SU-DHL-6 (cell line): ENCODE measurements at regions not wholly inside any gene's neighbourhood (a gene's known extent, or its start where the extent isn't known, plus 50 kb on each side); places are given as distances from the start of the nearest gene placed in this dataset.

ENCODE experiments used
- H2AFZ ChIP-seq: fragments of 200-600 bp; sonication (generic); 2 replicates; pipeline ENCODE4 v1.6.1; 2014; ENCODE audit warnings: low read depth, mild to moderate bottlenecking, moderate library complexity, mixed read lengths, antibody characterized with exemption, low read length; ENCODE audit not compliant: severe bottlenecking
- H3F3A ChIP-seq: fragments of 200-600 bp; shearing (Covaris generic); 2 replicates; pipeline ENCODE4 v1.6.0; 2016; ENCODE audit warnings: antibody characterized with exemption, mild to moderate bottlenecking; ENCODE audit not compliant: insufficient read depth
- H3K27ac ChIP-seq: fragments of 200-600 bp; sonication (generic); 2 replicates; pipeline ENCODE4 v1.5.1; 2016; ENCODE audit warnings: low read depth, mild to moderate bottlenecking, low read length, moderate library complexity, mixed read lengths
- H3K27me3 ChIP-seq: fragments of 200-600 bp; sonication (generic), shearing (Covaris generic); 2 replicates; pipeline ENCODE4 v1.6.0; 2014; ENCODE audit warnings: mild to moderate bottlenecking, low read length
- H3K36me3 ChIP-seq: fragments of 200-600 bp; sonication (generic); 2 replicates; pipeline ENCODE4 v1.6.1; 2014; ENCODE audit warnings: mild to moderate bottlenecking, low read length, mixed read lengths
- H3K4me2 ChIP-seq: fragments of 300-600, 200-600 bp; shearing (Covaris generic), sonication (generic); 2 replicates; pipeline ENCODE4 v1.6.0; 2014; ENCODE audit warnings: low read length, low read depth, mild to moderate bottlenecking; ENCODE audit not compliant: poor library complexity, severe bottlenecking
- H3K4me3 ChIP-seq: fragments of 200-600 bp; sonication (generic); 2 replicates; pipeline ENCODE4 v1.5.1; 2014; ENCODE audit warnings: antibody characterized with exemption, low read length, mild to moderate bottlenecking, mixed read lengths; ENCODE audit not compliant: insufficient read depth, poor library complexity, severe bottlenecking
- H3K79me2 ChIP-seq: fragments of 200-600 bp; sonication (generic); 2 replicates; pipeline ENCODE4 v1.6.1; 2014; ENCODE audit warnings: mild to moderate bottlenecking, low read length, moderate library complexity; ENCODE audit not compliant: insufficient read depth
- H3K9ac ChIP-seq: fragments of 200-600 bp; sonication (generic); 2 replicates; pipeline ENCODE4 v1.7.0; 2014; ENCODE audit warnings: mild to moderate bottlenecking, low read length
- H3K9me2 ChIP-seq: fragments of 200-600 bp; sonication (generic); replicated peaks from 2 replicates; pipeline ENCODE4 v1.6.1; 2014; ENCODE audit warnings: low read length; ENCODE audit not compliant: insufficient read depth
- H3K9me3 ChIP-seq: fragments of 200-600 bp; sonication (generic); 2 replicates; pipeline ENCODE4 v1.6.1; 2014; ENCODE audit warnings: low read length, mixed read lengths; ENCODE audit not compliant: insufficient read depth
- H4K20me1 ChIP-seq: fragments of 200-600 bp; sonication (generic); 2 replicates; pipeline ENCODE4 v1.6.1; 2014; ENCODE audit warnings: low read depth, mild to moderate bottlenecking, antibody characterized with exemption, low read length, moderate library complexity, mixed read lengths
- CTCF ChIP-seq: fragments of 200-600 bp; sonication (generic); IDR thresholded peaks from one replicate; pipeline ENCODE4 v1.5.1; 2017; ENCODE audit warnings: antibody characterized with exemption, mild to moderate bottlenecking, low read length, moderate library complexity; ENCODE audit not compliant: insufficient read depth, poor library complexity, severe bottlenecking
- EZH2phosphoT487 ChIP-seq: fragments of 200-600 bp; sonication (generic), shearing (Covaris generic); conservative IDR thresholded peaks from 2 replicates; pipeline ENCODE4 v1.6.1; 2018; ENCODE audit warnings: mild to moderate bottlenecking, antibody characterized with exemption, low read length, moderate library complexity, mixed read lengths

GRCh38 chr16:65318138-65318537, 196.3 kb upstream of the CDH11 start:
- Histone ChIP-seq H3K4me2 (no peak overlapping the region), H3K9ac (no peak overlapping the region)
- no peak for TF ChIP-seq CTCF
- no peak for TF ChIP-seq EZH2phosphoT487

GRCh38 chr16:65316808-65317207, 194.9 kb upstream of the CDH11 start:
- Histone ChIP-seq H3K9me2 (no peaks in the 10 kb centered on the region), H3F3A (no peaks in the 10 kb centered on the region), H3K27me3 (no peaks in the 10 kb centered on the region), H3K9ac (no peak overlapping the region), H2AFZ (no peak overlapping the region), H3K4me3 (no peak overlapping the region), H4K20me1 (no peaks in the 10 kb centered on the region), H3K4me2 (no peak overlapping the region), H3K79me2 (no peaks in the 10 kb centered on the region), H3K27ac (no peak overlapping the region), H3K36me3 (no peaks in the 10 kb centered on the region), H3K9me3 (no peaks in the 10 kb centered on the region)
- TF ChIP-seq CTCF (no peak), EZH2phosphoT487 (no peak)

More at GRCh38 chr16:65318138-65318537, 196.3 kb upstream of the CDH11 start:
- H3K27ac ChIP-seq = no peak overlapping the region
- no peaks in the 10 kb centered on the region for H3K36me3 ChIP-seq
- H4K20me1 ChIP-seq = no peaks in the 10 kb centered on the region
- no peaks in the 10 kb centered on the region for H3K9me2 ChIP-seq
- no peaks in the 10 kb centered on the region for H3K27me3 ChIP-seq
- H3K4me3 ChIP-seq = no peak overlapping the region
- H3K79me2 ChIP-seq = no peaks in the 10 kb centered on the region
- H3K9me3 ChIP-seq = no peaks in the 10 kb centered on the region
- no peaks in the 10 kb centered on the region for H3F3A ChIP-seq
- H2AFZ ChIP-seq = no peak overlapping the region

GRCh38 chr16:65315081-65315780, 193.4 kb upstream of the CDH11 start:
- no peak for TF ChIP-seq EZH2phosphoT487
- no peak for TF ChIP-seq CTCF
- Histone ChIP-seq H3K27me3 (no peaks in the 10 kb centered on the region), H3K9me3 (no peaks in the 10 kb centered on the region), H3F3A (no peaks in the 10 kb centered on the region), H4K20me1 (no peaks in the 10 kb centered on the region), H3K9me2 (no peaks in the 10 kb centered on the region), H3K4me2 (no peak overlapping the region), H3K27ac (no peak overlapping the region), H3K9ac (no peak overlapping the region), H3K79me2 (no peaks in the 10 kb centered on the region), H3K36me3 (no peaks in the 10 kb centered on the region), H3K4me3 (no peak overlapping the region), H2AFZ (no peak overlapping the region)
